Left ventricle myocardium inferior (tissue), 1 donor: ENCODE measurements at regions not wholly inside any gene's neighbourhood (a gene's known extent, or its start where the extent isn't known, plus 50 kb on each side); places are given as distances from the start of the nearest gene placed in this dataset.
A peak's percentile ranks its signal among the peaks of the same experiment; 100 is the strongest.

Experiments used
- DNase-seq: peaks from one replicate; pipeline ENCODE4 v3.0.0-alpha.2; 2020
- H3K27ac ChIP-seq: fragments of 200-600 bp; replicated peaks from 2 replicates; pipeline ENCODE4 v1.8.0; 2021
- H3K27me3 ChIP-seq: fragments of 200-600 bp; 2 replicates; pipeline ENCODE4 v1.8.0; 2021; ENCODE audit warnings: low read depth
- H3K36me3 ChIP-seq: fragments of 200-600 bp; 2 replicates; pipeline ENCODE4 v1.8.0; 2021
- H3K4me1 ChIP-seq: fragments of 200-600 bp; 2 replicates; pipeline ENCODE4 v1.8.0; 2021
- H3K4me3 ChIP-seq: fragments of 200-600 bp; 2 replicates; pipeline ENCODE4 v1.8.0; 2021; ENCODE audit warnings: mild to moderate bottlenecking, moderate library complexity
- H3K9me3 ChIP-seq: fragments of 200-600 bp; replicated peaks from 2 replicates; pipeline ENCODE4 v1.8.0; 2021
- CTCF ChIP-seq: fragments of 200-600 bp; IDR thresholded peaks from 2 replicates; pipeline ENCODE4 v1.8.0; 2021; ENCODE audit warnings: antibody characterized with exemption, mild to moderate bottlenecking, borderline replicate concordance
- intact Hi-C: fragments of 100-400 bp; cut with micrococcal nuclease; formaldehyde crosslinking; loops from one replicate; pipeline ENCODE4 v1.11.0; 2022
- donor health status: DM: no; HTN: yes; CAD: no; lungs with severe emphysema.

- H3K27me3 ChIP-seq = no peaks in the 10 kb centered on the region
- no peaks in the 10 kb centered on the region for H3K4me1 ChIP-seq
- no peak overlapping the region for H3K4me3 ChIP-seq
- no peaks in the 10 kb centered on the region for H3K9me3 ChIP-seq
- no peak for DNase-seq
- no peaks in the 10 kb centered on the region for H3K36me3 ChIP-seq
- intact Hi-C loops = no loop called here
- H3K27ac ChIP-seq = no peak overlapping the region
- TF ChIP-seq CTCF = no peak
Measured at GRCh38 chr3:81913886-81914663, 152.6 kb upstream of the GBE1 start.

- Histone ChIP-seq H3K36me3 (no peaks in the 10 kb centered on the region), H3K4me1 (no peaks in the 10 kb centered on the region), H3K27ac (no peak overlapping the region), H3K4me3 (no peak overlapping the region), H3K9me3 (no peaks in the 10 kb centered on the region), H3K27me3 (no peaks in the 10 kb centered on the region)
- TF ChIP-seq CTCF = no peak
- no peak for DNase-seq
- intact Hi-C loops = no loop called here
Measured at GRCh38 chr3:81911221-81911620, 149.8 kb upstream of the GBE1 start.

GRCh38 chr3:81910244-81910852 lies 148.9 kb upstream of the GBE1 start:
- no peaks in the 10 kb centered on the region for H3K27me3 ChIP-seq
- no peak for DNase-seq

GRCh38 chr3:81909796-81910195 lies 148.4 kb upstream of the GBE1 start:
- no peak for TF ChIP-seq CTCF
- no peak for DNase-seq
- Histone ChIP-seq H3K36me3 (no peaks in the 10 kb centered on the region), H3K9me3 (no peaks in the 10 kb centered on the region), H3K4me1 (no peaks in the 10 kb centered on the region), H3K4me3 (no peak overlapping the region), H3K27ac (no peak overlapping the region), H3K27me3 (no peaks in the 10 kb centered on the region)
- intact Hi-C loops = no loop called here

More at GRCh38 chr3:81910244-81910852, 148.9 kb upstream of the GBE1 start:
- intact Hi-C loops = no loop called here
- Histone ChIP-seq H3K4me3 (no peak overlapping the region), H3K36me3 (no peaks in the 10 kb centered on the region), H3K9me3 (no peaks in the 10 kb centered on the region), H3K4me1 (no peaks in the 10 kb centered on the region), H3K27ac (no peak overlapping the region)
- TF ChIP-seq CTCF = peak; percentile 85

GRCh38 chr3:81908561-81908960 lies 147.1 kb upstream of the GBE1 start:
- Histone ChIP-seq H3K4me3 (no peak overlapping the region), H3K36me3 (no peaks in the 10 kb centered on the region), H3K9me3 (no peaks in the 10 kb centered on the region), H3K27ac (no peak overlapping the region), H3K27me3 (no peaks in the 10 kb centered on the region), H3K4me1 (no peaks in the 10 kb centered on the region)
- no peak for TF ChIP-seq CTCF
- no peak for DNase-seq
- intact Hi-C loops = no loop called here
